Stimulated activated CD4-positive, alpha-beta T cell treated with anti-CD3 and anti-CD28 coated beads, Interleukin-1b, Interleukin-23, amount 100 ng/mL, for 24 hours (primary cell): ENCODE measurements at regions not wholly inside any gene's neighbourhood (a gene's known extent, or its start where the extent isn't known, plus 50 kb on each side); places are given as distances from the start of the nearest gene placed in this dataset.
"Not testable (repeated sequence)": the region's sequence is repeated elsewhere in the genome, so short reads cannot be mapped to it uniquely, and the experiment has no call there.

Source experiments
- DNase-seq, 4 experiments: peaks; one replicate each; pipeline ENCODE4 v3.0.0-alpha.2; 2020; ENCODE audit warnings: low read depth in 4 of 4, low spot score in 1 of 4

GRCh38 chr6:21769405-21769861, 175.9 kb downstream of the SOX4 start:
- no peak for DNase-seq

- DNase-seq, result no peak
Measured at GRCh38 chr6:21769968-21770367, 176.4 kb downstream of the SOX4 start.

GRCh38 chr6:21771626-21772320, 178.2 kb downstream of the SOX4 start:
- no peak for DNase-seq

GRCh38 chr6:21772477-21772876, 178.9 kb downstream of the SOX4 start:
- no peak for DNase-seq

- no peak for DNase-seq
Measured at GRCh38 chr6:21772884-21773575, 179.5 kb downstream of the SOX4 start.

- DNase-seq, result no peak
Measured at GRCh38 chr6:21773576-21773968, 180.0 kb downstream of the SOX4 start.

GRCh38 chr6:21777846-21778245, 184.3 kb downstream of the SOX4 start:
- DNase-seq, result no peak

- DNase-seq, result no peak
Measured at GRCh38 chr6:21780141-21780540, 186.6 kb downstream of the SOX4 start.

- no peak for DNase-seq
Measured at GRCh38 chr6:21780679-21781078, 187.1 kb downstream of the SOX4 start.

- DNase-seq, result no peak
Measured at GRCh38 chr6:21781128-21781527, 187.6 kb downstream of the SOX4 start.

GRCh38 chr6:21785164-21785563, 191.6 kb downstream of the SOX4 start:
- DNase-seq, result no peak

- no peak for DNase-seq
Measured at GRCh38 chr6:21791056-21791455, 197.5 kb downstream of the SOX4 start.

GRCh38 chr6:21791581-21791980, 198.0 kb downstream of the SOX4 start:
- DNase-seq, result no peak

GRCh38 chr6:21792177-21792576, 198.6 kb downstream of the SOX4 start:
- DNase-seq, result no peak

GRCh38 chr6:21796979-21797378, 203.4 kb downstream of the SOX4 start:
- DNase-seq, result not testable (repeated sequence)

- no peak for DNase-seq
Measured at GRCh38 chr6:21798468-21798867, 204.9 kb downstream of the SOX4 start.

- no peak for DNase-seq
Measured at GRCh38 chr6:21800330-21800729, 206.8 kb downstream of the SOX4 start.

GRCh38 chr6:21800948-21801438, 207.4 kb downstream of the SOX4 start:
- DNase-seq, result no peak

- no peak for DNase-seq
Measured at GRCh38 chr6:21801446-21802174, 208.1 kb downstream of the SOX4 start.

GRCh38 chr6:21802175-21802822, 208.7 kb downstream of the SOX4 start:
- DNase-seq, result no peak

GRCh38 chr6:21804941-21805610, 211.5 kb downstream of the SOX4 start:
- no peak for DNase-seq
